HG03108 (cell line): ENCODE measurements at regions not wholly inside any gene's neighbourhood (a gene's known extent, or its start where the extent isn't known, plus 50 kb on each side); places are given as distances from the start of the nearest gene placed in this dataset.
A peak's percentile ranks its signal among the peaks of the same experiment; 100 is the strongest.

Experiments
- ATAC-seq: cut with Tn5 transposase; IDR thresholded peaks from one replicate; pipeline ENCODE4 v1.9.1; 2021; ENCODE audit warnings: moderate library complexity; ENCODE audit not compliant: unreplicated experiment

GRCh38 chr16:80054647-80055046, 454.1 kb upstream of the MAF start:
- no peak for ATAC-seq

- ATAC-seq = no peak
Measured at GRCh38 chr16:80051040-80051439, 450.5 kb upstream of the MAF start.

- no peak for ATAC-seq
Measured at GRCh38 chr16:80048250-80048649, 447.7 kb upstream of the MAF start.

- ATAC-seq = no peak
Measured at GRCh38 chr16:80047842-80048241, 447.3 kb upstream of the MAF start.

- ATAC-seq = no peak
Measured at GRCh38 chr16:80046848-80047247, 446.3 kb upstream of the MAF start.

GRCh38 chr16:80046261-80046660, 445.7 kb upstream of the MAF start:
- ATAC-seq = no peak

- ATAC-seq = no peak
Measured at GRCh38 chr16:80045861-80046260, 445.3 kb upstream of the MAF start.

- ATAC-seq = no peak
Measured at GRCh38 chr16:80041410-80041809, 440.9 kb upstream of the MAF start.

GRCh38 chr16:80040814-80041213, 440.3 kb upstream of the MAF start:
- ATAC-seq = no peak

- ATAC-seq = no peak
Measured at GRCh38 chr16:80040413-80040812, 439.9 kb upstream of the MAF start.

- no peak for ATAC-seq
Measured at GRCh38 chr16:80039777-80040176, 439.2 kb upstream of the MAF start.

GRCh38 chr16:80038566-80038965, 438.0 kb upstream of the MAF start:
- no peak for ATAC-seq

GRCh38 chr16:80034948-80035663, 434.6 kb upstream of the MAF start:
- ATAC-seq = no peak

- no peak for ATAC-seq
Measured at GRCh38 chr16:80034469-80034826, 433.9 kb upstream of the MAF start.

GRCh38 chr16:80033783-80034468, 433.4 kb upstream of the MAF start:
- ATAC-seq = no peak

GRCh38 chr16:80029761-80030481, 429.4 kb upstream of the MAF start:
- ATAC-seq = no peak

GRCh38 chr16:80029381-80029630, 428.8 kb upstream of the MAF start:
- ATAC-seq = no peak

GRCh38 chr16:80028581-80029380, 428.2 kb upstream of the MAF start:
- ATAC-seq = no peak

GRCh38 chr16:80027007-80027965, 426.7 kb upstream of the MAF start:
- peak; percentile 61 for ATAC-seq

- no peak for ATAC-seq
Measured at GRCh38 chr16:80025236-80025635, 424.7 kb upstream of the MAF start.
